HEK293T (cell line): ENCODE measurements at regions not wholly inside any gene's neighbourhood (a gene's known extent, or its start where the extent isn't known, plus 50 kb on each side); places are given as distances from the start of the nearest gene placed in this dataset.

Experiments used
- ARNT ChIP-seq: fragments of 450-650 bp; IDR thresholded peaks from 2 replicates; pipeline ENCODE4 v1.6.1; 2017; ENCODE audit warnings: mild to moderate bottlenecking
- BHLHE40 ChIP-seq: fragments of 450-650 bp; IDR thresholded peaks from 2 replicates; pipeline ENCODE4 v1.6.1; 2016; ENCODE audit warnings: mild to moderate bottlenecking, moderate library complexity, borderline replicate concordance
- ELF4 ChIP-seq: fragments of 450-650 bp; IDR thresholded peaks from 2 replicates; pipeline ENCODE4 v1.6.1; 2017; ENCODE audit warnings: antibody characterized with exemption
- FOXA1 ChIP-seq: fragments of 450-650 bp; IDR thresholded peaks from 2 replicates; pipeline ENCODE4 v1.6.1; 2016; ENCODE audit warnings: mild to moderate bottlenecking
- FOXK2 ChIP-seq: fragments of 450-650 bp; IDR thresholded peaks from 2 replicates; pipeline ENCODE4 v1.6.1; 2016; ENCODE audit warnings: mild to moderate bottlenecking
- FOXM1 ChIP-seq: fragments of 450-650 bp; IDR thresholded peaks from 2 replicates; pipeline ENCODE4 v1.6.1; 2017; ENCODE audit warnings: mild to moderate bottlenecking, borderline replicate concordance
- HDGF ChIP-seq: fragments of 450-650 bp; IDR thresholded peaks from 2 replicates; pipeline ENCODE4 v1.6.1; 2017; ENCODE audit warnings: antibody characterized with exemption, borderline replicate concordance
- L3MBTL2 ChIP-seq: fragments of 450-650 bp; conservative IDR thresholded peaks from 2 replicates; pipeline ENCODE4 v1.6.1; 2016; ENCODE audit warnings: mild to moderate bottlenecking
- LEF1 ChIP-seq: fragments of 450-650 bp; IDR thresholded peaks from 2 replicates; pipeline ENCODE4 v1.6.1; 2017; ENCODE audit warnings: mild to moderate bottlenecking, borderline replicate concordance
- NFRKB ChIP-seq: fragments of 450-650 bp; IDR thresholded peaks from 2 replicates; pipeline ENCODE4 v1.6.1; 2016; ENCODE audit warnings: mild to moderate bottlenecking, moderate library complexity
- PKNOX1 ChIP-seq: fragments of 450-650 bp; IDR thresholded peaks from 2 replicates; pipeline ENCODE4 v1.6.1; 2016
- SP1 ChIP-seq: fragments of 450-650 bp; IDR thresholded peaks from 2 replicates; pipeline ENCODE4 v1.6.1; 2017
- SUZ12 ChIP-seq: fragments of 450-650 bp; IDR thresholded peaks from 2 replicates; pipeline ENCODE4 v1.6.1; 2016; ENCODE audit warnings: mild to moderate bottlenecking
- ZNF384 ChIP-seq: fragments of 450-650 bp; IDR thresholded peaks from 2 replicates; pipeline ENCODE4 v1.6.1; 2016

GRCh38 chr5:34563269-34563668 lies 92.9 kb upstream of the RAI14 start:
- no peak for TF ChIP-seq FOXM1
- TF ChIP-seq ELF4, result no peak
- TF ChIP-seq FOXA1, result no peak
- no peak for TF ChIP-seq L3MBTL2
- no peak for TF ChIP-seq BHLHE40
- TF ChIP-seq HDGF, result no peak
- TF ChIP-seq SP1, result no peak
- no peak for TF ChIP-seq LEF1
- no peak for TF ChIP-seq ARNT
- TF ChIP-seq FOXK2, result no peak
- TF ChIP-seq SUZ12, result no peak
- TF ChIP-seq ZNF384, result no peak
- TF ChIP-seq NFRKB, result no peak
- TF ChIP-seq PKNOX1, result no peak
